Endothelial cell of umbilical vein (primary cell): ENCODE measurements at regions not wholly inside any gene's neighbourhood (a gene's known extent, or its start where the extent isn't known, plus 50 kb on each side); places are given as distances from the start of the nearest gene placed in this dataset.

Experiments used
- BruUV-seq: library from RNA; stranded (reverse); fragments of 400-500 nt; replicated peaks from 2 replicates; lab custom pipeline; 2021; lab: Mats Ljungman, UMichigan
- CTCF ChIA-PET: fragments of 300-600, 350-600 bp; sonication (Branson Sonifier 250); formaldehyde crosslinking; loops from one replicate; lab custom pipeline; 2021; ENCODE audit warnings: antibody characterized with exemption, inconsistent platforms; lab: Charles Lee
- POLR2A ChIA-PET: fragments of 300-600, 350-600 bp; sonication (Branson Sonifier 250); formaldehyde crosslinking; loops from one replicate; lab custom pipeline; 2021; ENCODE audit warnings: antibody characterized with exemption, inconsistent platforms; lab: Charles Lee
- DNase-seq: peaks from one replicate; pipeline ENCODE4 v3.0.0-alpha.2; 2011; ENCODE audit warnings: low read depth, low spot score
- FAIRE-seq: peaks from 2 replicates; lab custom pipeline; 2011; peaks lifted over from hg19 to GRCh38; lab: Jason Lieb, UNC
- H2AFZ ChIP-seq: 2 replicates; pipeline ENCODE4 v1.6.0; 2012; ENCODE audit warnings: low read depth, low read length, control low read depth, inconsistent platforms
- H3K27ac ChIP-seq: 2 replicates; pipeline ENCODE4 v1.5.1; 2011; ENCODE audit warnings: low read depth, mild to moderate bottlenecking, control low read depth, low read length, moderate library complexity; ENCODE audit not compliant: insufficient read depth
- H3K27me3 ChIP-seq, 2 experiments: 2 replicates each; pipeline versions ENCODE4 v1.6.0 to v1.6.1; 2011; ENCODE audit warnings: low read length in 2 of 2, mixed read lengths in 1 of 2; ENCODE audit not compliant: control insufficient read depth in 2 of 2, insufficient read depth in 2 of 2
- H3K36me3 ChIP-seq, 2 experiments: 2 replicates in 1 of 2; 3 replicates in 1 of 2; pipeline ENCODE4 v1.5.1; 2011; ENCODE audit warnings: low read length in 2 of 2, mild to moderate bottlenecking in 1 of 2, moderate library complexity in 1 of 2; ENCODE audit not compliant: control insufficient read depth in 2 of 2, insufficient read depth in 2 of 2; ENCODE audit errors: extremely low read depth in 1 of 2
- H3K4me1 ChIP-seq: 3 replicates; pipeline ENCODE4 v1.5.1; 2011; ENCODE audit warnings: mild to moderate bottlenecking, low read length; ENCODE audit not compliant: control insufficient read depth, insufficient read depth; ENCODE audit errors: extremely low read depth
- H3K4me2 ChIP-seq: 2 replicates; pipeline ENCODE4 v1.6.1; 2011; ENCODE audit warnings: low read length, control low read depth, mixed read lengths; ENCODE audit not compliant: insufficient read depth
- H3K4me3 ChIP-seq, 3 experiments: fragments of 200-600 bp in 1 of 3; sonication (generic), shearing (Covaris generic) in 1 of 3; replicated peaks in 1 of 3; 2 replicates each; pipeline ENCODE4 v1.5.1; 2011 to 2016; ENCODE audit warnings: control low read depth in 3 of 3, low read length in 3 of 3, mild to moderate bottlenecking in 2 of 3, inconsistent platforms in 1 of 3, low read depth in 1 of 3, moderate library complexity in 1 of 3; ENCODE audit not compliant: insufficient read depth in 1 of 3
- H3K79me2 ChIP-seq: 2 replicates; pipeline ENCODE4 v1.6.0; 2012; ENCODE audit warnings: low read length, inconsistent platforms; ENCODE audit not compliant: control insufficient read depth, insufficient read depth
- H3K9ac ChIP-seq: replicated peaks from 2 replicates; pipeline ENCODE3; 2011; ENCODE audit warnings: low read length, control low read depth; ENCODE audit not compliant: insufficient read depth; ENCODE audit errors: extremely low read depth
- H3K9me1 ChIP-seq: replicated peaks from 3 replicates; pipeline ENCODE4 v1.6.0; 2011; ENCODE audit warnings: mild to moderate bottlenecking, low read length; ENCODE audit not compliant: control insufficient read depth, insufficient read depth; ENCODE audit errors: extremely low read depth
- H3K9me3 ChIP-seq: replicated peaks from 2 replicates; pipeline ENCODE4 v1.5.1; 2012; ENCODE audit warnings: low read length, inconsistent platforms; ENCODE audit not compliant: control insufficient read depth, insufficient read depth
- H4K20me1 ChIP-seq: replicated peaks from 2 replicates; pipeline ENCODE3; 2011; ENCODE audit warnings: mild to moderate bottlenecking, low read length; ENCODE audit not compliant: control insufficient read depth, insufficient read depth; ENCODE audit errors: extremely low read depth
- EZH2 ChIP-seq: IDR thresholded peaks from 2 replicates; pipeline ENCODE4 v1.6.1; 2012; ENCODE audit warnings: borderline replicate concordance, low read depth, mild to moderate bottlenecking, moderate library complexity, low read length, inconsistent platforms; ENCODE audit not compliant: severe bottlenecking
- FOS ChIP-seq: IDR thresholded peaks from 2 replicates; pipeline ENCODE4 v1.6.1; 2011; ENCODE audit warnings: mild to moderate bottlenecking, low read length, moderate library complexity, borderline replicate concordance; ENCODE audit not compliant: insufficient read depth
- GATA2 ChIP-seq: IDR thresholded peaks from 2 replicates; pipeline ENCODE4 v1.7.0; 2011; ENCODE audit warnings: low read depth, mild to moderate bottlenecking, moderate library complexity, mixed read lengths, low read length; ENCODE audit not compliant: insufficient read length, insufficient read depth
- JUN ChIP-seq: IDR thresholded peaks from 2 replicates; pipeline ENCODE4 v1.6.1; 2011; ENCODE audit warnings: borderline replicate concordance, low read depth; ENCODE audit not compliant: insufficient read length, insufficient read depth
- MYC ChIP-seq: IDR thresholded peaks from one replicate; pipeline ENCODE4 v1.6.1; 2011; ENCODE audit warnings: mild to moderate bottlenecking, low read depth, low read length
- POLR2A ChIP-seq: IDR thresholded peaks from 2 replicates; pipeline ENCODE4 v1.6.1; 2012; ENCODE audit warnings: low read depth, mild to moderate bottlenecking, control low read depth, low read length
- POLR2AphosphoS5 ChIP-seq: IDR thresholded peaks from 2 replicates; pipeline ENCODE4 v1.6.1; 2012; ENCODE audit warnings: low read depth, mild to moderate bottlenecking, control low read depth, low read length, moderate library complexity; ENCODE audit not compliant: insufficient read depth
- dilution Hi-C: fragments of 300-500 bp; cut with MboI; formaldehyde crosslinking; loops from one replicate; pipeline ENCODE4 v1.15.0; 2019; ENCODE audit warnings: low sequenced_read_pairs; ENCODE audit not compliant: extremely low pct_ligation_motif_present
- intact Hi-C: fragments of 100-400 bp; cut with micrococcal nuclease; formaldehyde crosslinking; loops from one replicate; pipeline ENCODE4 v1.10.0; 2022
- TF ChIP-seq, protein P1 (sequence below), 2 donors: IDR thresholded peaks; 1 replicate in 1 of 2; 2 replicates in 1 of 2; pipeline ENCODE4 v1.5.1; 2011; ENCODE audit warnings: low read length in 2 of 2, mild to moderate bottlenecking in 2 of 2, moderate library complexity in 2 of 2, control low read depth in 1 of 2, inconsistent platforms in 1 of 2, low read depth in 1 of 2; ENCODE audit not compliant: insufficient read depth in 1 of 2; ENCODE audit errors: extremely low read depth in 1 of 2
- TF ChIP-seq, protein P2 (sequence below): IDR thresholded peaks from 2 replicates; pipeline ENCODE4 v1.6.1; 2011; ENCODE audit not compliant: insufficient read depth, insufficient read length

DNA sequence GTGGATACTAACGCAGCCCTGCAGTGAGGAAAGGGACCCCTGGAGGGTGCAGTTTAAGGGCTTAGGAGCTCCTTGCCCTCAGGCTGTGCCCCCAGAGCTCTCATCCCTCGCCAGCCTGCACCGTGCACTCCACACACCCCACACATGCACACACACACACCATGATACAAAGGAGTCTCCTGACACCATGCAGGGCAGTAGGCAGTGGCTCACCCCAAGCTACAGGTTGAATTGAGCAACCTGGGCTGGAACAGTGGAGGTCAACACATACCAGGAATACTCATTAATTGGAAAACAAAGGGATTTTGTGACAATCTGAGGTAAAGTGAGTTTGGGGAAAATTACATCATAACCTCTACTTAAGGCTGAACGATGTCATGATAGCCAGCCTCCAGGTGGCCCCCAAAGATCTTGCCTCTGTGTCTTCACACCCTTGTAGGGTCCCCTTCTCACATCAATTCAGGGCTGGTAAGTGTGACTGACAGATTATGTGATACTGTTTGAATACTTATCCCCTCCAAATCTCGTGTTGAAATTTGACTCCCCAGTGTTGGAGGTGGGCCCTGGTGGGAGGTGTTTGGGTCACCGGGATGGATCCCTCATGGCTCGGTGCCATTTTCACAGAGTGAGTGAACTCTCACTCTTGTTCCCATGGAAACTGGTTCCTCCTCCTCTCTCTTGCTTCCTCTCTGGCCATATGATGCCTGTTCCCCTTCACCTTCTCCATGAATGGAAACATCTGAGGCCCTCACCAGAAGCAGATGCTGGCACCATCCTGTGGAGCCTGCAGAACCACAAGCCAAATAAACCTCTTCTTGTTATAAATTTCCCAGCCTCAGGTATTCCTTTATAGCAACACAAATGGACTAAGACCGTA is 111.0 kb upstream of the RAB4A start:
- no peak overlapping the region for H2AFZ ChIP-seq
- no peak overlapping the region for H3K27ac ChIP-seq
- no peak overlapping the region for H3K4me2 ChIP-seq
- FAIRE-seq (no peak), DNase-seq (no peak)
- CTCF ChIA-PET, result no interaction called here
- H3K79me2 ChIP-seq, result no peaks in the 10 kb centered on the region
- no peaks in the 10 kb centered on the region for H3K36me3 ChIP-seq
- H3K9me1 ChIP-seq, result no peaks in the 10 kb centered on the region
- H3K4me1 ChIP-seq, result no peaks in the 10 kb centered on the region
- TF ChIP-seq JUN (no peak), GATA2 (no peak), POLR2A (no peak), POLR2AphosphoS5 (no peak), FOS (no peak), MYC (no peak), EZH2 (no peak)
- TF ChIP-seq, protein P1, sequence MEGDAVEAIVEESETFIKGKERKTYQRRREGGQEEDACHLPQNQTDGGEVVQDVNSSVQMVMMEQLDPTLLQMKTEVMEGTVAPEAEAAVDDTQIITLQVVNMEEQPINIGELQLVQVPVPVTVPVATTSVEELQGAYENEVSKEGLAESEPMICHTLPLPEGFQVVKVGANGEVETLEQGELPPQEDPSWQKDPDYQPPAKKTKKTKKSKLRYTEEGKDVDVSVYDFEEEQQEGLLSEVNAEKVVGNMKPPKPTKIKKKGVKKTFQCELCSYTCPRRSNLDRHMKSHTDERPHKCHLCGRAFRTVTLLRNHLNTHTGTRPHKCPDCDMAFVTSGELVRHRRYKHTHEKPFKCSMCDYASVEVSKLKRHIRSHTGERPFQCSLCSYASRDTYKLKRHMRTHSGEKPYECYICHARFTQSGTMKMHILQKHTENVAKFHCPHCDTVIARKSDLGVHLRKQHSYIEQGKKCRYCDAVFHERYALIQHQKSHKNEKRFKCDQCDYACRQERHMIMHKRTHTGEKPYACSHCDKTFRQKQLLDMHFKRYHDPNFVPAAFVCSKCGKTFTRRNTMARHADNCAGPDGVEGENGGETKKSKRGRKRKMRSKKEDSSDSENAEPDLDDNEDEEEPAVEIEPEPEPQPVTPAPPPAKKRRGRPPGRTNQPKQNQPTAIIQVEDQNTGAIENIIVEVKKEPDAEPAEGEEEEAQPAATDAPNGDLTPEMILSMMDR (IDR thresholded peaks at IDR 0.05; ENCODE audit: extremely low read depth in 1 of 2, insufficient read depth in 1 of 2, low read depth in 1 of 2, low read length in 2 of 2), result no peak
- TF ChIP-seq, protein P2, sequence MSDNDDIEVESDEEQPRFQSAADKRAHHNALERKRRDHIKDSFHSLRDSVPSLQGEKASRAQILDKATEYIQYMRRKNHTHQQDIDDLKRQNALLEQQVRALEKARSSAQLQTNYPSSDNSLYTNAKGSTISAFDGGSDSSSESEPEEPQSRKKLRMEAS, result no peak
- H3K9ac ChIP-seq, result no peak overlapping the region
- POLR2A ChIA-PET, result interaction anchor here (0.7 kb wide), 1 partner anchor 15 kb away, joined by 5 read pairs; no protein-coding TSS in a partner anchor
- H3K9me3 ChIP-seq, result no peaks in the 10 kb centered on the region
- H3K4me3 ChIP-seq, result no peak overlapping the region
- H3K27me3 ChIP-seq, result no peaks in the 10 kb centered on the region
- intact Hi-C loops (loop anchor here (5.0 kb wide), 1 partner anchor 423 kb away; the partner anchor contains the start of gene RHOU), dilution Hi-C loops (no loop called here)
- no peaks in the 10 kb centered on the region for H4K20me1 ChIP-seq
- BruUV-seq, result no TSS peak
